GM21526 (cell line): ENCODE measurements at regions not wholly inside any gene's neighbourhood (a gene's known extent, or its start where the extent isn't known, plus 50 kb on each side); places are given as distances from the start of the nearest gene placed in this dataset.

Experiments
- ATAC-seq: cut with Tn5 transposase; IDR thresholded peaks from one replicate; pipeline ENCODE4 v1.9.1; 2021; ENCODE audit warnings: moderate library complexity; ENCODE audit not compliant: unreplicated experiment, low FRiP score

DNA sequence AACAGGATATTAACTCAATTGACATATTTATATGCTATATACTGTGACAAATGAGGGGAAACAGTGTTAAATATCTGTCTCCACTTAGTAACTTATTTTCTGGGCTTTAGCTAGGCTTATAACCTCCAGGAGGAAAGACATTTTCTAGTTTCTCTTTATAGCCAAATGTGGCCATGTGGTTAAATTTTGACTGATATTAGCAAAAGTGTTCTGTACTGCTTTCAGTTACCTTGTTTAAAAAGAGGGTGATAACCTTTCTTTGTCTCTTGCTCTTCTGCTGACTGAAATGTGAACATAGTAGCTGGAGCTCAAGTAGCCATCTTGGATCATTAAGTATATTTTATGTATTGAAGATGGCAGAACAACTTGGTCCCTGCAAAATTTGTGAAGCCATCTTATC is 253.7 kb downstream of the PDHA2 start:
- no peak for ATAC-seq

DNA sequence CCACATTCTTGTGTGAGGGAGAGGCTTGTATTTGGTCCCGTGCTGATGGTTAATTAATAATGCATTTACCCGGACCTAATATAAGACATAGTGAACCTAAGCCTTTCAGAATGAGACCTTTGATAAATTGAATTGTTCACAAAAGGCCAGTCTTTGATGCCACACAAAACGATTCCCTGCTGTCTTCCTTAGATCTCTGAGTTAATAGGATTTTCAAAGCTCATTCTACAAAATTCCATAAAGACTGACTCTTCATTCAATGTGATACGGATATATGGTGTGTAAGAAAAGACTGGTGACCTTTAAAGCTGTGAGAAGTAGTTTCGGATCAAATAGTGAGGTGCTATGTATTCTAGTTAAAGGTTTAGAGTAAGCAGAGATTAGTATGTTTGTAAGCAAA is 254.3 kb downstream of the PDHA2 start:
- ATAC-seq, result no peak

DNA sequence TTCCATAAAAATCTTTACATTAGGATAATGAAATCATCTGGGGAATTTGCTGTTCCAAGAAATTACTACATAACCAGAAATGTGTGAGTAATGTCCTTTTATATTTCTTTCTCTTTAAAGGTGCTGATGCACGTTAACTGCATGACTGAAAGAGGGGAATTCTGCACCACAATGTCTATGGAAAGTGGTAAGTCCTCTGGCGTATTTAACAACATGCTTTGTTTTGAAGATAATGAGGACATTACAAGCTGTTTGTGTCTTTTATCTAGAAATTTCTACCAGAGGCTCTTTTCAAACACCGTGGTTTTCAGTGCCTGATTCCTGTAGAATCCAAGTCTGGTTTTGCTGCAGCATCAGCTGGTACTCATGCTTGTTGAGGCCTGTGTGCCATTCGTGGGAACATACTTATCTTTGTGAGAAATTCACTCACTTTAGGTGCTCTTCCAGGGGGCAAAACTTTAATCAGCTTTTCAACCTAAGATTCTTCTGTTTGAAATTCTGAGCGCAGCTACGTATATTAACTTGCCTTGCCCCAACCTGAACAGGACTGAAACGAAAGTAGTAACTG is 257.2 kb downstream of the PDHA2 start:
- ATAC-seq, result no peak

DNA sequence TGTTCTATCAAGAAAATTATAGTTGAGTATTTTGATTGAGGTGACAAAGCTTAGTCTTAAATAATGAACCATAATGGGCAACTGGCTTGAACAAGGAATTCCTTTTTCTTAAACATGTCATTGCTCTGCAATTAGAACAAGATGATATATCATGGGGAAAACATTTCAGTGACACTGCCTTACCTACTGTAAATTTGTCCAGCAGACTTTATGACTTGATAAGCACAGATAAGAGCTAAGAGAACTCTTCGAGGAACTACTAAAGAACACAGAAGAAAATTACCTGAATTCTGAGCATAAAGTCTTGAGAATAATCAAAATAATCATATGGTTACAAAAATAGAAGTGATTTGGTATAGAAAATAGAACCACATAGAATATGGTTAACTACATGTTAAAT is 257.8 kb downstream of the PDHA2 start:
- no peak for ATAC-seq

DNA sequence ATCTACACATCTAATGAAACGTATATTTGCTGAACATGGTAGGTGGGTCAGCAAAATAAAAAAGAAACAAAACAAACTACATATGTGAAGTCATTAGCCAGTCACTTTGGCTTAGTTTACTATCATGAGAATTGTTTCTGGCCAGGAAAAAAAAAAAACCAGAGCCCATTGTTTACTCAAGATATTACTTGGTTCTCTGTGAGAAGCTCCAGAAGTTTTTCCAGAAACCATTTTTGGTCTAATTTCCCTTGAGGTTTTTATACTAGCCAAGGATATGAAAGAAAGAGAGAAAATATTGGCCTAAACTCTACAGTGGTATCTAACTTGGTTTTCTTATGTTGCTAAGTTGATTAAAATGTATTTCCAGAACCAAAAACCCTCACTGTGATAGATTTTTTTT is 259.1 kb downstream of the PDHA2 start:
- no peak for ATAC-seq

DNA sequence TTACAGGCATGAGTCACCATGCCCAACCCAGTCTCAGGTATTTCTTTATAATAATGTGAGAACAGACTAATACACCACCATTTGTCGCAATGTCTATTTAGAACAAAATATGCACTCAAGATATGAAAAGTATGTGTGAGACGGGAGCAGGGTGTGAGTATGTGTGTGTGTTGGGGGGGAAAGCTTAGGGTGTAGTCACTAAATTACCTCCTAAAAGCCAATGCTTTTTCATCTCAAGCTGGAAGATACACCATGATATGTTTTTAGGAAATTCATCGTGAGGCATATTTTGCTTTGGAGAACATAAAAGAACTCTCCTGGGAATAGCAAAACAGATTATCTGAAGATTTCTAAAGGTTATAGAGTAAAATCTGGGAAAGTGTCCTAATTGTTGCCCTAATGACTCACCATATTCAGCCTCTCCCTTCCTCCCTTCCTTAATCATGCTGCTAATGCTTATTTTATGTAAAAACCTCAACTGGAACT is 262.7 kb downstream of the PDHA2 start:
- ATAC-seq, result no peak

DNA sequence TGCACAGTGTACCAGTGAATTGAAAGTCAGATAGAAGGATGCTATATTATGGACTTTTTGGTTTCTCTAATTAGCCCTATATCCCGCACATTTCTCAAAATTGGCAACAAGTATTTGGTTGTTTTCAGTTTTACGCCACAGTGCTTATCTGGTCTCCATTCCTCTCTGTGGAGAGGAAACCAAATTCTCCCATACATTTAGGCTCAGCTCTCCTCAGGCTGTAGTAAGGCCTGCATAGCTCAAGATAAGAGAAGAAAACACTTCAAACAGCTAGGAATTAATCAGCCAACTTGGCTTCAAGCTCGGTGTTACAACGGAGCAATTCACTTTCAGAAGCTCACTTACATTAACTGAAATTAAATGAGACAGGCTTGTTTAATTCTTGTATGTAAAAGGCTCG is 263.2 kb downstream of the PDHA2 start:
- ATAC-seq, result no peak

DNA sequence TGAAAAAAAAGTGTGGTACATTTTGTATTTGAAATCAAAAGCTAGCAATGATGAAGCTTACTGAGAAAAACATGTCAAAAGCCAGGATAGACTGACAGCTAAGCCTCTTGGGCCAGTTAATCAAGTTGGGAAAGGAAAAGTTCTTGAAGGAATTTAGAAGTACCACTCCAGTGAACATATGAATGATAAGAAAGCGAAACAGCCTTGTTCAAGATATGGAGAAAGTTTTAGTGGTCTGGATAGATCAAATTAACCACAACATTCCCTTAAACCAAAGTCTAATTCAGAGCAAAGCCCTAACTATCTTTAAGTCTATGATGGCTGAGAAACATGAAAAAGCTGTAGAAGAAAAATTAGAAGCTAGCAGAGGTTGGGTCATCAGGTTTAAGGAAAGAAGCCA is 268.3 kb downstream of the PDHA2 start:
- ATAC-seq, result no peak

DNA sequence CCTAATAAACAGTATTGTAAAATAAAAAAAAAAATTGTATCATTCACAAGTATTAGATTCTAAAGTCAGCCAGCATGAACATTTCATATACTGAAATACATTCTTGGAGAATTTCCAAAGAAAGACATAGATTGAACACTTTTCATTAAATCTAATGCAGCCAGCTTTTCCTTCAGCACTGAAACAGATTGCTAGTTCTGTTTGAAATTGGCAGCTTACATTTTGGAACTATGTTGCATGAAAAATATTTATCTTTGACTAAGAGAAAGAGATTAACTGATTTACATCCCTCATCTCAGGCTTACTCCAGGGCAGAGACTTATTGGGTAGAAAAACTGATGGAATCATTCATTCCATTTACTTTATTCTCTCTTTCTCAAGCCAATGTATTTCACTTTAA is 272.7 kb downstream of the PDHA2 start:
- no peak for ATAC-seq

DNA sequence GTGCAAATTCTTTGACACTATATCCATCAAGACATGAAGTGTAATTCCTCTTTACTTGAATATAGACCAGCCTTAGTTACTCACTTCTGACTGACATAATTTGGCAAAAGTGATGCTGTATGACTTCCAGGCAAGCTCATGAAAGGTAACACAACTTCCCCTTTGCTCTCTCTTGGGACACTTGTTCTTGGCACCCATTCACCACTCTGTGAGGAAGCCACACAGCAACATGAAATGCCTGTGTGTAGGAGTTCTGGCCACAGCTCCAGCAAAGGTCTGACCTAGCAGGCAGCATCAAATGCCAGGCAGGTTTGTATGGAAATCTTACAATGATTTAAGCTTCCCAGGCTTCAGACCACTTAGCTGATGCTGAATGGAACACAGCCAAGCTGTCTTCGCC is 280.3 kb downstream of the PDHA2 start:
- no peak for ATAC-seq

DNA sequence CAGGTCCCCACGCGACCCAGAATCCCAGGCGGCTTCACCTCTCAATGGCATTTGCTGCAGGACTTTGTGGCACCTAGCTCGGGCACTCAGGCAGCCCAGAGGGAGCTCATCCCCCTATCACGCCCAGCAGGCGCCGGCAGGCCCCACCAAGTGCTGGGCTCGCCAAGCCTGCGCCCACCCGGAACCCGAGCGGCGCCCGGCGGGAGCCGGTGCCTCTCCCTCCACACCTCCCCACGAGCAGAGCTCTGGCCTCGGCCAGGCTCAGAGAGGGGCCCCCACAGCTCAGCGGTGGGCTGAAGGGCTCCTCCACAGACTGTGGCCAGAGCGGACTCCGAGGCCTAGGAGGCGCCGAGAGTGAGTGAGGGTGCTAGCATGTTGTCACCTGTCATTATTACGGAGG is 286.3 kb downstream of the PDHA2 start:
- no peak for ATAC-seq

DNA sequence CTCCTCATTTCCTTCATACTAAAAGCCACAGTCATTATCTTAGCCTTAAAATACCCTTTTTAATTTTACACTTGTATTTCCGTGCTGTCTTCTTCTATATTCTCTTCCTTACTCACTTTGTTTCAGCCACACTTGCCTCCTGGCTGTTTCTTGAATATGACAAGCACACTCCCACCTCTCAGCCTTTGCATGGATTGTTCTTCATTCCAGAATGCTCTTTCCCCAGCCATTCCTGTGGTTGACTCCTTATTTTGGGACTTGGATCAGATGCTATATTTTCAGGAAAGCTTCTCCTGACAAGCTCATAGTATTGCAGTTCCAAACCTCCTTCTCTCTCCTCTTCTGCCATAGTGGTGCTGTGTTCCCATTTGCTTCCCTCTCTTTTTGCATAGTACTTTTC is 291.3 kb downstream of the PDHA2 start:
- no peak for ATAC-seq

DNA sequence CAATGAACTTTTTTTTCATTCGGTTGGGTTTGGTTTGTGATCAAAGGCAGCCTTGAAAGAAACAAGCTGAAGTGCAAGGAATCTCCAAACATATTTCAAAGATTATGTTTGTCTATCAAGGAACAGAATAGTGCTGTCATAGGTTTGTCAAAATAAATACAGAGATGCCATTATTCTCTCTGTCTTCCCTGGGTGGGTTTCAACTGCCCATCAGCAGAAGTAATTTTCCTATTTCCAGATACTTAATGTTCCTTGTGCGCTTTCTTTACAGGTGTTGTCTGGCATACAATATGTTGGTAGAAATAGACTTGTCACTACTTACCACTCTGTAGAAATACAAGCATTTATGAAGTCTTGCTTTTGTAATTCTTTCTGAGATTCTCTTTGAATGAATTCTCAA is 294.9 kb downstream of the PDHA2 start:
- no peak for ATAC-seq

DNA sequence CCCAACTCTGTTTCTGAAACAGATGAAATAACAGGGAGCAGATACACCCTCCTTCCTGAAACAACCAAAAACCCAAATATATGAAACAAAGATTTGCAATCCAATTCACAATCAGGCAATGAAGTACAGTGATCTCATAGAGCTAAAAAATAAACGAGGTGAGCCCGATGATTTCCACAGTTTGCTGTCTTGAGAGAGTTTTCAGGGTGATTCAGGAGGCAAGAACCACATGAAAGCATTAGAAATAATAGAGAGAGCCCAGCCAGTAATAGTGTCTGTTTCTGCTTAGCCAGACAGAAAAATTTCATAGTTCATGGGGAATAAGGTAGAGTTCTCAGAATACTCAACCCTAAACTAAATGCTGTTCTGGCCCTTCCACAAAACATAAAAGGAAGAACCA is 296.2 kb downstream of the PDHA2 start:
- ATAC-seq, result no peak

DNA sequence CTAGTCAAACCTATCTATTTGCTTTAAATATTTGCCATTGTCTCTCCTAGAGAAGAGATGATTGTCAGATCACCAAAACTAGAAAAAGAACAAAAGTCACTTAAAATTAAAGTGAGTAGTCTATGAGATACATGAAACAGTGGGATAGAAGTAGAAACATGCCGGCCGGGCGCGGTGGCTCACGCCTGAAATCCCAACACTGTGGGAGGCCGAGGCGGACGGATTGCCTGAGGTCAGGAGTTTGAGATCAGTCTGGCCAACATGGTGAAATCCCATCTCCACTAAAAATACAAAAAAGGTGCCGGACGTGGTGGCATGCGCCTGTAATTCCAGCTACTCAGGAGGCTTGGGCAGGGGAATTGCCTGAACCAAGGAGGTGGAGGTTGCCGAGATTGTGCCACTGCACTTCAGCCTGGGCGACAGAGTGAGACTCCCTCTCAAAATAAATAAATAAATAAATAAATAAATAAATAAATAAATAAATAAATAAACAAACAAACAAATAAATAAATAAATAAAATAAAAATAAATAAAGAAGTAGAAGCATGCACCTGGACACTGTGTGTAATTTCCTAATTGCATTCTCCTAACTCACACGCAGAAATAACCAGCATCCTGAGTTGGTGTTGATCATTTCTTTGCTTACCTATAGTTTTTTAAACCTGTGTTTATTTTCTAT is 299.5 kb downstream of the PDHA2 start:
- ATAC-seq, result no peak

DNA sequence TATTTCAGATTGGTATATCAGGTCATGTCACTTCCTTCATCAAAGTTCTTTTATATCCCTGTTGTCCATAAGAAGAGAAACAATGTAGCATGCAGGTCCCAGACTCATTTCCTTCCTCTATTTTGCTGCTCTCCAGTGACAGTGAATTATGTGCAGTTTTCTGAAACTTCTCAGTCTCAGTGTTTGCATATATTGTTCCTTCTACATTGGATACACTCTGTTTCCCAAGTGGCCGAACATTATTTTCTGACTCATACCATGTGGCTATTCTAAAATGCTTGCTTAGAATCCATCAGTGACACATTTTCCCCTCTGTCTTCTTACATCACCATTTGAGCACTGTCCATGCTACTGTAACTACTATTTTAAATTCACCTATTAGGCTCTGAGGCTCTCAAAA is 305.7 kb downstream of the PDHA2 start:
- no peak for ATAC-seq

DNA sequence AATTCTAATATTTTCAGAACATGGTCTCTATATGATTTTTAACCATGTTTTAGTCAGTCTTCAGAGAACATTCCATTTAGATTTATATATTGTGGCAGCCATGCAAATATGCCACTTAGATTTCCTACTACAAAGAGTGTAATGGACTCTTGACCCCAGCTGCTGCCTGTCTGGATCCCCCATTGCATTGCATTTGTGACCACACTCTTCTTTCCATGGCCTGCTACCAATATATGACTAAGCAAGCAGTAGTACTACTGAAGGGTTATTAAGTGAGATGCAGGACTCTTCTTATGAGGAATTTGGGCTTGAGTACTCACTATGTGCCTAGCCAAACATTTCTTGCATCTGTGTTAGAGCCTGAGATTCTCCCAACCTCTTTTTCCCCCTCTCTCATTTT is 306.8 kb downstream of the PDHA2 start:
- ATAC-seq, result no peak

DNA sequence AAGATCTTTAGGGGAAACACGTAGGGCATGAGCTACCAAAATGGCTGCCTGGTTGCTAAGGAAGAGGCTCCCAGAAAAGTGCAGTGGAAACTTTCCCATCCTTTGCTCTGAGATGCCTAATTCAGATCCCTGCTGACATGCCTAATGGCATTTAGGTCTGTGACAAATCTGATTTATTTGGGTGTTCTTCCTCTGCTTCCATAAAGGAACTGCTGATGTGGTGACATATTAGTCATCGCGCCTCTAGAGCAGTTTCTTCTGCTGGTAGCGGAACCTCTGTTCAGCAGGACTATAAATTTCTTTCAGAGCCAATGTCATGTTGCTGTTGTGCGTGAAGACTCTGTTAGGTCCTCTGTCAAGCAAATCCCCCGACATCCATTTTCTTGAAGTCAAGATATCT is 310.0 kb downstream of the PDHA2 start:
- ATAC-seq, result no peak

DNA sequence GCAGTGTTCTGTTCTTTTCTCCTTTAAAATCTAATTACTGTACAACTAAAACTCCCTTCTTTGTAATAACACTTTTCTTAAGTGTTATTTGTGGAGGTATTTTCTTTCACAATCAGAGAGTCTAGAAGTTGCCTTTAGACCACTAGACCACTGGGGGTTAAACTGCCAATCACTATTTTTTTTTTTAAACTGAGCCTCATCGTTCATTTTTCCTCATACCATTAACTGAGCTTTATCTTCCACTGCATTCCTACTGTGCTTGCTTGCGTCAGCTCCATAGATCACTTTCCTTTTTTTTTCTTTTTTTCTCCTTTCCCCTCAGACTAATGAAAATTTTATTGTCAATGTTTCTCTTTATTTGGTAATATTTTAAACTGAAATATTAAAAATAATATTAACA is 310.6 kb downstream of the PDHA2 start:
- no peak for ATAC-seq

DNA sequence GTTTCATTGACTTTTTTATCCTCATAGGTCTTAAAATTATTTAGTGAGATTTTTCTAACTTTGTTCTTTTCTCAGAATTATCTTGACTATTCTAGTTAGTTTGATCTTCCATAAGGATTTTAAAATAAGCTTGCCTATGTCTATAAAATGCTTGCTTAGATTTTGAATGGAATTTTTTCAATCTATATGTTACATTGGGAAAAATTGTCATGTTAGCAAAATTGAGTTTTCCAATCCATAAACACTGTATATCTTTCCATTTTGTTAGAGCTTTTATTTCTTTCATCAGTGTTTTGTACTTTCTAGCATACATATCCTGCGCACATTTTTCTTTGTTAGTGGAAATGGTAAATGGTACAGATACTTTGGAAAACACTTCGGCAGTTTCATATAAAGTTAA is 312.9 kb downstream of the PDHA2 start:
- ATAC-seq, result no peak

DNA sequence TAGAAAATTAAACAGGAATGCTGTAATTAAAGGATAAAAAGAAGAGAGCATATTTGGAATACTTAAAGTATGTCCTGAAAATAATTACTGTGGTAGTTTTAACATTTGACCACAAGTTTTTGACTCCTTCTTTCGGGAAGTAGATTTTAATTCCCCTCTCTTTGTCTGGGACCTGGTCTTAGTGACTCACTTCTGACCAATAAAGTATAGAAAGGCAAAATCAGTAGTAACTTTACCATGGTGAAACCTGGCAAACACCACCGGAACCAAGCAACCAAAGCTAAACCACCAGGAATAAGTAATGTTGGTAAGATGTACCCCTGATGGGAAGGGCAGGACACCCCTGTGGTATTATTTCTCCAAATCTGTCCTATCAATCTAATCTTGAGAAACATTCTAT is 314.8 kb downstream of the PDHA2 start:
- no peak for ATAC-seq

DNA sequence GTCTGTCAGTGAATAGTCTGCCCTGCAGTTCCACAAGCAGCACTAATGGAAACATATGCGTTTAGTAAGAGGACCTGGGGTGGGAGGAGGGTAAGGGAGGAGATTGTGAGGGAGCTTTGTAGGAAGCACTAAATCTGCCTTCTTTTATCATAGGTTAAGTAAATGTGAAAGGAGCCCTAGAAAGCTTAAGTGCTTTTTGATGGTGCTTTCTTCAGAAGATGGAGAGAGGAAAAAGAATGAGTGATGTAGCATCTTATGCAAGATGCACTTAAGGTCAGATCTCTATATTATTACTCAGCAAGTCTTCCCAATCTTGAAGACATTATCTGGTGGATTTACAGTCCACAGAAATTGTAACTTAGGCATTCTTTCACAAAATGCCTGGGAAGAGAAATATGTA is 322.7 kb downstream of the PDHA2 start:
- no peak for ATAC-seq
